ENCODE measurements at regions not wholly inside any gene's neighbourhood (a gene's known extent, or its start where the extent isn't known, plus 50 kb on each side); places are given as distances from the start of the nearest gene placed in this dataset.

- DNase-seq (ENCODE audit: low read depth, low spot score): no peak
- H3K9me3 ChIP-seq (ENCODE audit: control insufficient read depth, low read depth, low read length): peaks cover 3% of the 10 kb centered on the region
- H3K36me3 ChIP-seq (ENCODE audit: control insufficient read depth in 2 of 2, extremely low read depth in 1 of 2, insufficient read depth in 2 of 2, low read length in 2 of 2): no peaks in the 10 kb centered on the region
- no peaks in the 10 kb centered on the region for H3K79me2 ChIP-seq (ENCODE audit: control insufficient read depth, insufficient read depth, low read length)
- H3K27me3 ChIP-seq (ENCODE audit: control insufficient read depth, extremely low read depth, insufficient read depth, low read length): no peaks in the 10 kb centered on the region
- H2AFZ ChIP-seq (ENCODE audit: control insufficient read depth, low read length): no peak overlapping the region
- no peak overlapping the region for H3K4me3 ChIP-seq (ENCODE audit: control insufficient read depth in 2 of 3, extremely low read depth in 1 of 3, insufficient read depth in 2 of 3, low read depth in 1 of 3, low read length in 3 of 3)
- H4K20me1 ChIP-seq (ENCODE audit: control insufficient read depth, extremely low read depth, insufficient read depth, low read length): no peaks in the 10 kb centered on the region
- H3K4me2 ChIP-seq (ENCODE audit: control insufficient read depth, extremely low read depth, insufficient read depth, low read depth, low read length): no peak overlapping the region
- no peak for FAIRE-seq
- no peak overlapping the region for H3K9ac ChIP-seq (ENCODE audit: control insufficient read depth, extremely low read depth, insufficient read depth, low read length)
- dilution Hi-C loops (cut with MboI; ENCODE audit: extremely low pct_ligation_motif_present, low sequenced_read_pairs): no loop called here
- TF ChIP-seq EZH2 (IDR thresholded peaks at IDR 0.05; ENCODE audit: low read length): no peak
- no peak for TF ChIP-seq CTCF (optimal IDR thresholded peaks at IDR 0.05 in 1 of 3, IDR thresholded peaks at IDR 0.05 in 1 of 3, conservative IDR thresholded peaks at IDR 0.05 in 1 of 3; ENCODE audit: extremely low read depth in 1 of 3, insufficient read depth in 2 of 3, low read length in 3 of 3)
- H3K4me1 ChIP-seq (ENCODE audit: control insufficient read depth, extremely low read depth, insufficient read depth, low read length): no peaks in the 10 kb centered on the region
- H3K27ac ChIP-seq (ENCODE audit: control insufficient read depth, insufficient read depth, low read length): no peak overlapping the region
- no peaks in the 10 kb centered on the region for H3K9me1 ChIP-seq (ENCODE audit: control insufficient read depth, extremely low read depth, insufficient read depth, low read length)
Observed at GRCh38 chr16:7055443-7055842, 277.2 kb upstream of the RBFOX1 start.

DNA sequence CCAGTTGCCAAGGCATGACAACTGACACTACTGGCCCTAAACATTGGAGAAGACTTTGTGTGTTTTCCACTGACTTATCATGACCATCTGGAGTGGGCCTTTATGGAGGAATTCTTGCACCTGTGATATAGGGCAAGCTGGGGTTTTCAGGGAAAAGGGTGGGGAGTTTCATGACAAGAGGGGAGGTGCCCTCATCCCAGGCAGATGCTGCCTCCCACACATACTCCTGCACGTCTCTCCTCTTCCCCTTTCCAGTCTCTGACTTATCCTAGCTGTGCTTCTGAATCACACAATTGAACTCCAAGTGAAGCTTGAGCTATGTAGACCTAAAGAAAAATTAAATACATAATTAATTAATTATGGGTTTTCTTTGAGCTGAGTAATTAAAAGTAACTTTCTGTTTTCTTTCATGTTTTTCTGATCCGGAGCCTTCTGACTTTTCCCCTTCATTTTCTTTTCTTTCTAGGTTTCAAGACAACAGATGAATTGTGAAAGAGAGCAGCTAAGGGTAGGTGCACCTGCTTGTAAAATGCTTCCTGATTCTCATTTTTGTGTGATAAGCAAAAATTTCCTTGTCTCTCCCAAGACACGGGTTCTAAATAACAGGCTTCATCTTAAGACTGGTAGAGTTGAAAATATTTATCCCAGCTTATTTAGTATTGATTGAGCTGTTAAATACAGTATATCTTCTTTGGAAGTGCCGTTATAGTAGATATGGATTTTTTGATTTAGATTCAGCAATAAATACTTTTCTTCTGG is 280.9 kb upstream of the RBFOX1 start:
- TF ChIP-seq CTCF (optimal IDR thresholded peaks at IDR 0.05 in 1 of 3, IDR thresholded peaks at IDR 0.05 in 1 of 3, conservative IDR thresholded peaks at IDR 0.05 in 1 of 3; ENCODE audit: extremely low read depth in 1 of 3, insufficient read depth in 2 of 3, low read length in 3 of 3) (no peak), EZH2 (IDR thresholded peaks at IDR 0.05; ENCODE audit: low read length) (no peak)
- no peaks in the 10 kb centered on the region for H3K79me2 ChIP-seq (ENCODE audit: control insufficient read depth, insufficient read depth, low read length)
- H3K4me3 ChIP-seq (ENCODE audit: control insufficient read depth in 2 of 3, extremely low read depth in 1 of 3, insufficient read depth in 2 of 3, low read depth in 1 of 3, low read length in 3 of 3): no peak overlapping the region
- H3K36me3 ChIP-seq (ENCODE audit: control insufficient read depth in 2 of 2, extremely low read depth in 1 of 2, insufficient read depth in 2 of 2, low read length in 2 of 2): no peaks in the 10 kb centered on the region
- H3K27me3 ChIP-seq (ENCODE audit: control insufficient read depth, extremely low read depth, insufficient read depth, low read length): no peaks in the 10 kb centered on the region
- H3K9ac ChIP-seq (ENCODE audit: control insufficient read depth, extremely low read depth, insufficient read depth, low read length): no peak overlapping the region
- H3K4me2 ChIP-seq (ENCODE audit: control insufficient read depth, extremely low read depth, insufficient read depth, low read depth, low read length): no peak overlapping the region
- no peaks in the 10 kb centered on the region for H3K9me1 ChIP-seq (ENCODE audit: control insufficient read depth, extremely low read depth, insufficient read depth, low read length)
- no peak overlapping the region for H3K27ac ChIP-seq (ENCODE audit: control insufficient read depth, insufficient read depth, low read length)
- no peak overlapping the region for H2AFZ ChIP-seq (ENCODE audit: control insufficient read depth, low read length)
- peaks cover 3% of the 10 kb centered on the region for H3K9me3 ChIP-seq (ENCODE audit: control insufficient read depth, low read depth, low read length)
- FAIRE-seq: no peak
- no peaks in the 10 kb centered on the region for H4K20me1 ChIP-seq (ENCODE audit: control insufficient read depth, extremely low read depth, insufficient read depth, low read length)
- DNase-seq (ENCODE audit: low read depth, low spot score): no peak
- dilution Hi-C loops (cut with MboI; ENCODE audit: extremely low pct_ligation_motif_present, low sequenced_read_pairs): no loop called here
- H3K4me1 ChIP-seq (ENCODE audit: control insufficient read depth, extremely low read depth, insufficient read depth, low read length): no peaks in the 10 kb centered on the region

All from keratinocyte (primary cell).